Colonic mucosa (tissue), 4 donors: ENCODE measurements at regions not wholly inside any gene's neighbourhood (a gene's known extent, or its start where the extent isn't known, plus 50 kb on each side); places are given as distances from the start of the nearest gene placed in this dataset.

Experiments
- DNase-seq: peaks from one replicate; pipeline ENCODE4 v3.0.0-alpha.2; 2020
- H3K27ac ChIP-seq: fragments of 200-600 bp; one replicate; pipeline ENCODE4 v1.8.0; 2021
- H3K27me3 ChIP-seq: fragments of 200-600 bp; one replicate; pipeline ENCODE4 v1.8.0; 2021
- H3K36me3 ChIP-seq: fragments of 200-600 bp; one replicate; pipeline ENCODE4 v1.8.0; 2021
- H3K4me1 ChIP-seq: fragments of 200-600 bp; one replicate; pipeline ENCODE4 v1.8.0; 2021; ENCODE audit warnings: mild to moderate bottlenecking
- H3K4me3 ChIP-seq: fragments of 200-600 bp; one replicate; pipeline ENCODE4 v1.8.0; 2021
- H3K9ac ChIP-seq, 2 donors: one replicate each; pipeline ENCODE4 v1.7.0; 2013; ENCODE audit warnings: control low read depth in 2 of 2, low read depth in 2 of 2, low read length in 2 of 2
- H3K9me3 ChIP-seq: fragments of 200-600 bp; one replicate; pipeline ENCODE4 v1.8.0; 2021
- CTCF ChIP-seq: fragments of 200-600 bp; IDR thresholded peaks from one replicate; pipeline ENCODE4 v1.8.0; 2022; ENCODE audit warnings: antibody characterized with exemption, mild to moderate bottlenecking
- intact Hi-C: fragments of 100-400 bp; cut with DNase I; formaldehyde crosslinking; loops from one replicate; pipeline ENCODE4 v1.14.1; 2022
- donor health status: healthy.
- donor health status: DM: no; HTN: no; CAD: no.
- donor health status: DM: no; HTN: no; CAD: no.

GRCh38 chr10:9091530-9092093 lies 1037.1 kb downstream of the GATA3 start:
- no peak overlapping the region for H3K9ac ChIP-seq
- no peaks in the 10 kb centered on the region for H3K36me3 ChIP-seq
- H3K27ac ChIP-seq = no peak overlapping the region
- no peak for DNase-seq
- intact Hi-C loops = no loop called here
- no peaks in the 10 kb centered on the region for H3K4me1 ChIP-seq
- no peak overlapping the region for H3K4me3 ChIP-seq
- no peaks in the 10 kb centered on the region for H3K9me3 ChIP-seq
- no peak for TF ChIP-seq CTCF
- no peaks in the 10 kb centered on the region for H3K27me3 ChIP-seq

GRCh38 chr10:9096288-9096687 lies 1041.8 kb downstream of the GATA3 start:
- Histone ChIP-seq H3K27ac (no peak overlapping the region), H3K36me3 (no peaks in the 10 kb centered on the region), H3K4me1 (no peaks in the 10 kb centered on the region), H3K9ac (no peak overlapping the region), H3K9me3 (no peaks in the 10 kb centered on the region), H3K27me3 (no peaks in the 10 kb centered on the region), H3K4me3 (no peak overlapping the region)
- no peak for TF ChIP-seq CTCF
- intact Hi-C loops = no loop called here
- DNase-seq = no peak

GRCh38 chr10:9097206-9097990 lies 1042.9 kb downstream of the GATA3 start:
- no peak overlapping the region for H3K4me3 ChIP-seq
- intact Hi-C loops = no loop called here
- no peak for TF ChIP-seq CTCF

GRCh38 chr10:9097991-9098306 lies 1043.5 kb downstream of the GATA3 start:
- no peaks in the 10 kb centered on the region for H3K9me3 ChIP-seq
- H3K4me1 ChIP-seq = no peaks in the 10 kb centered on the region
- TF ChIP-seq CTCF = no peak
- no peak for DNase-seq
- H3K9ac ChIP-seq = no peak overlapping the region
- H3K4me3 ChIP-seq = no peak overlapping the region
- no peaks in the 10 kb centered on the region for H3K27me3 ChIP-seq
- no peak overlapping the region for H3K27ac ChIP-seq
- intact Hi-C loops = no loop called here
- H3K36me3 ChIP-seq = no peaks in the 10 kb centered on the region

More at GRCh38 chr10:9097206-9097990, 1042.9 kb downstream of the GATA3 start:
- Histone ChIP-seq H3K9me3 (no peaks in the 10 kb centered on the region), H3K36me3 (no peaks in the 10 kb centered on the region), H3K9ac (no peak overlapping the region), H3K27me3 (no peaks in the 10 kb centered on the region), H3K27ac (no peak overlapping the region), H3K4me1 (no peaks in the 10 kb centered on the region)
- DNase-seq = no peak

GRCh38 chr10:9102026-9102425 lies 1047.5 kb downstream of the GATA3 start:
- Histone ChIP-seq H3K4me3 (no peak overlapping the region), H3K36me3 (no peaks in the 10 kb centered on the region), H3K4me1 (no peaks in the 10 kb centered on the region), H3K27me3 (no peaks in the 10 kb centered on the region), H3K27ac (no peak overlapping the region), H3K9me3 (no peaks in the 10 kb centered on the region), H3K9ac (no peak overlapping the region)
- TF ChIP-seq CTCF = no peak
- DNase-seq = no peak
- intact Hi-C loops = no loop called here
